ENCODE measurements at regions not wholly inside any gene's neighbourhood (a gene's known extent, or its start where the extent isn't known, plus 50 kb on each side); places are given as distances from the start of the nearest gene placed in this dataset.

DNA sequence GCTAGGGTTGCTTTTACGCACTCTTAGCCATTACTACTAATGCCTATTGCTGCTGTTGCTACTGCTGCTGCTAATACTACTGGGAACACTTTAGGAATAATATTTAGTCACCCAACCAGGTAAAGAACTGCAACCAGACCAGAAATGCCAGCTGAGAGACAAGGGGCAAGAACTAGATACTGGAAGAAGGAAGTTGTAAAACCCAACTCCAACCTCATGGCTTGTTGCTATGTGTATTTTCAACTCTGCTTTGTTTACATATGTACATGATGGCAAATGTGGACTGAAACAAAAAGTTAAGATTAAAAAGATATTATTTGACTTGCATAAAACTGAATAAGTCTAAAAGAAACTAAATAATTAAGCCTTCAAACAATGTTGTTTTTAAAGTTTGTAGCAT lies 177.7 kb downstream of the GNAT3 start:
- Histone ChIP-seq H2AFZ (no peak overlapping the region), H3K4me1 (ENCODE audit: insufficient read depth) (no peaks in the 10 kb centered on the region), H3K4me2 (no peak overlapping the region), H3F3A (replicated peaks; ENCODE audit: low read depth) (no peaks in the 10 kb centered on the region), H3K4me3 (no peak overlapping the region), H3K79me2 (replicated peaks; ENCODE audit: insufficient read depth) (no peaks in the 10 kb centered on the region), H3K27me3 (ENCODE audit: insufficient read depth) (no peaks in the 10 kb centered on the region), H3K36me3 (ENCODE audit: insufficient read depth) (no peaks in the 10 kb centered on the region), H3K27ac (ENCODE audit: low read depth) (no peak overlapping the region), H4K20me1 (replicated peaks; ENCODE audit: insufficient read depth) (no peaks in the 10 kb centered on the region), H3K9me2 (ENCODE audit: insufficient read depth) (no peaks in the 10 kb centered on the region)
- ATAC-seq, result no peak
- H3K4me1 Mint-ChIP-seq, result no peaks in the 10 kb centered on the region; the same call in 2 of the 3 replicates
- DNase-seq (ENCODE audit: low spot score), result no peak
- no peaks in the 10 kb centered on the region for H3K9me3 Mint-ChIP-seq
- no peaks in the 10 kb centered on the region for H3K27me3 Mint-ChIP-seq (ENCODE audit: insufficient read depth, low read depth, poor library complexity)
- no peak for TF ChIP-seq CREB1 (CRISPR knock-in tag; IDR thresholded peaks at IDR 0.05; ENCODE audit: low read depth)
- TF ChIP-seq, protein P1, sequence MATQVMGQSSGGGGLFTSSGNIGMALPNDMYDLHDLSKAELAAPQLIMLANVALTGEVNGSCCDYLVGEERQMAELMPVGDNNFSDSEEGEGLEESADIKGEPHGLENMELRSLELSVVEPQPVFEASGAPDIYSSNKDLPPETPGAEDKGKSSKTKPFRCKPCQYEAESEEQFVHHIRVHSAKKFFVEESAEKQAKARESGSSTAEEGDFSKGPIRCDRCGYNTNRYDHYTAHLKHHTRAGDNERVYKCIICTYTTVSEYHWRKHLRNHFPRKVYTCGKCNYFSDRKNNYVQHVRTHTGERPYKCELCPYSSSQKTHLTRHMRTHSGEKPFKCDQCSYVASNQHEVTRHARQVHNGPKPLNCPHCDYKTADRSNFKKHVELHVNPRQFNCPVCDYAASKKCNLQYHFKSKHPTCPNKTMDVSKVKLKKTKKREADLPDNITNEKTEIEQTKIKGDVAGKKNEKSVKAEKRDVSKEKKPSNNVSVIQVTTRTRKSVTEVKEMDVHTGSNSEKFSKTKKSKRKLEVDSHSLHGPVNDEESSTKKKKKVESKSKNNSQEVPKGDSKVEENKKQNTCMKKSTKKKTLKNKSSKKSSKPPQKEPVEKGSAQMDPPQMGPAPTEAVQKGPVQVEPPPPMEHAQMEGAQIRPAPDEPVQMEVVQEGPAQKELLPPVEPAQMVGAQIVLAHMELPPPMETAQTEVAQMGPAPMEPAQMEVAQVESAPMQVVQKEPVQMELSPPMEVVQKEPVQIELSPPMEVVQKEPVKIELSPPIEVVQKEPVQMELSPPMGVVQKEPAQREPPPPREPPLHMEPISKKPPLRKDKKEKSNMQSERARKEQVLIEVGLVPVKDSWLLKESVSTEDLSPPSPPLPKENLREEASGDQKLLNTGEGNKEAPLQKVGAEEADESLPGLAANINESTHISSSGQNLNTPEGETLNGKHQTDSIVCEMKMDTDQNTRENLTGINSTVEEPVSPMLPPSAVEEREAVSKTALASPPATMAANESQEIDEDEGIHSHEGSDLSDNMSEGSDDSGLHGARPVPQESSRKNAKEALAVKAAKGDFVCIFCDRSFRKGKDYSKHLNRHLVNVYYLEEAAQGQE (IDR thresholded peaks at IDR 0.05; ENCODE audit: unreplicated experiment), result no peak
- no peak for TF ChIP-seq POLR2AphosphoS5 (IDR thresholded peaks at IDR 0.05; ENCODE audit: low read depth)
- TF ChIP-seq, protein P2, sequence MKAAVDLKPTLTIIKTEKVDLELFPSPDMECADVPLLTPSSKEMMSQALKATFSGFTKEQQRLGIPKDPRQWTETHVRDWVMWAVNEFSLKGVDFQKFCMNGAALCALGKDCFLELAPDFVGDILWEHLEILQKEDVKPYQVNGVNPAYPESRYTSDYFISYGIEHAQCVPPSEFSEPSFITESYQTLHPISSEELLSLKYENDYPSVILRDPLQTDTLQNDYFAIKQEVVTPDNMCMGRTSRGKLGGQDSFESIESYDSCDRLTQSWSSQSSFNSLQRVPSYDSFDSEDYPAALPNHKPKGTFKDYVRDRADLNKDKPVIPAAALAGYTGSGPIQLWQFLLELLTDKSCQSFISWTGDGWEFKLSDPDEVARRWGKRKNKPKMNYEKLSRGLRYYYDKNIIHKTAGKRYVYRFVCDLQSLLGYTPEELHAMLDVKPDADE (IDR thresholded peaks at IDR 0.05), result no peak
- TF ChIP-seq EZH2 (IDR thresholded peaks at IDR 0.05; ENCODE audit: low read depth, unreplicated experiment), result no peak
- TF ChIP-seq, protein P3, sequence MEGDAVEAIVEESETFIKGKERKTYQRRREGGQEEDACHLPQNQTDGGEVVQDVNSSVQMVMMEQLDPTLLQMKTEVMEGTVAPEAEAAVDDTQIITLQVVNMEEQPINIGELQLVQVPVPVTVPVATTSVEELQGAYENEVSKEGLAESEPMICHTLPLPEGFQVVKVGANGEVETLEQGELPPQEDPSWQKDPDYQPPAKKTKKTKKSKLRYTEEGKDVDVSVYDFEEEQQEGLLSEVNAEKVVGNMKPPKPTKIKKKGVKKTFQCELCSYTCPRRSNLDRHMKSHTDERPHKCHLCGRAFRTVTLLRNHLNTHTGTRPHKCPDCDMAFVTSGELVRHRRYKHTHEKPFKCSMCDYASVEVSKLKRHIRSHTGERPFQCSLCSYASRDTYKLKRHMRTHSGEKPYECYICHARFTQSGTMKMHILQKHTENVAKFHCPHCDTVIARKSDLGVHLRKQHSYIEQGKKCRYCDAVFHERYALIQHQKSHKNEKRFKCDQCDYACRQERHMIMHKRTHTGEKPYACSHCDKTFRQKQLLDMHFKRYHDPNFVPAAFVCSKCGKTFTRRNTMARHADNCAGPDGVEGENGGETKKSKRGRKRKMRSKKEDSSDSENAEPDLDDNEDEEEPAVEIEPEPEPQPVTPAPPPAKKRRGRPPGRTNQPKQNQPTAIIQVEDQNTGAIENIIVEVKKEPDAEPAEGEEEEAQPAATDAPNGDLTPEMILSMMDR (conservative IDR thresholded peaks at IDR 0.05; ENCODE audit: low read depth in 2 of 2), result no peak
- TF ChIP-seq ZNF331 (CRISPR knock-in tag; IDR thresholded peaks at IDR 0.05; ENCODE audit: low read depth), result no peak
- no peak for TF ChIP-seq JUNB (IDR thresholded peaks at IDR 0.05; ENCODE audit: unreplicated experiment)
- TF ChIP-seq, protein P4, sequence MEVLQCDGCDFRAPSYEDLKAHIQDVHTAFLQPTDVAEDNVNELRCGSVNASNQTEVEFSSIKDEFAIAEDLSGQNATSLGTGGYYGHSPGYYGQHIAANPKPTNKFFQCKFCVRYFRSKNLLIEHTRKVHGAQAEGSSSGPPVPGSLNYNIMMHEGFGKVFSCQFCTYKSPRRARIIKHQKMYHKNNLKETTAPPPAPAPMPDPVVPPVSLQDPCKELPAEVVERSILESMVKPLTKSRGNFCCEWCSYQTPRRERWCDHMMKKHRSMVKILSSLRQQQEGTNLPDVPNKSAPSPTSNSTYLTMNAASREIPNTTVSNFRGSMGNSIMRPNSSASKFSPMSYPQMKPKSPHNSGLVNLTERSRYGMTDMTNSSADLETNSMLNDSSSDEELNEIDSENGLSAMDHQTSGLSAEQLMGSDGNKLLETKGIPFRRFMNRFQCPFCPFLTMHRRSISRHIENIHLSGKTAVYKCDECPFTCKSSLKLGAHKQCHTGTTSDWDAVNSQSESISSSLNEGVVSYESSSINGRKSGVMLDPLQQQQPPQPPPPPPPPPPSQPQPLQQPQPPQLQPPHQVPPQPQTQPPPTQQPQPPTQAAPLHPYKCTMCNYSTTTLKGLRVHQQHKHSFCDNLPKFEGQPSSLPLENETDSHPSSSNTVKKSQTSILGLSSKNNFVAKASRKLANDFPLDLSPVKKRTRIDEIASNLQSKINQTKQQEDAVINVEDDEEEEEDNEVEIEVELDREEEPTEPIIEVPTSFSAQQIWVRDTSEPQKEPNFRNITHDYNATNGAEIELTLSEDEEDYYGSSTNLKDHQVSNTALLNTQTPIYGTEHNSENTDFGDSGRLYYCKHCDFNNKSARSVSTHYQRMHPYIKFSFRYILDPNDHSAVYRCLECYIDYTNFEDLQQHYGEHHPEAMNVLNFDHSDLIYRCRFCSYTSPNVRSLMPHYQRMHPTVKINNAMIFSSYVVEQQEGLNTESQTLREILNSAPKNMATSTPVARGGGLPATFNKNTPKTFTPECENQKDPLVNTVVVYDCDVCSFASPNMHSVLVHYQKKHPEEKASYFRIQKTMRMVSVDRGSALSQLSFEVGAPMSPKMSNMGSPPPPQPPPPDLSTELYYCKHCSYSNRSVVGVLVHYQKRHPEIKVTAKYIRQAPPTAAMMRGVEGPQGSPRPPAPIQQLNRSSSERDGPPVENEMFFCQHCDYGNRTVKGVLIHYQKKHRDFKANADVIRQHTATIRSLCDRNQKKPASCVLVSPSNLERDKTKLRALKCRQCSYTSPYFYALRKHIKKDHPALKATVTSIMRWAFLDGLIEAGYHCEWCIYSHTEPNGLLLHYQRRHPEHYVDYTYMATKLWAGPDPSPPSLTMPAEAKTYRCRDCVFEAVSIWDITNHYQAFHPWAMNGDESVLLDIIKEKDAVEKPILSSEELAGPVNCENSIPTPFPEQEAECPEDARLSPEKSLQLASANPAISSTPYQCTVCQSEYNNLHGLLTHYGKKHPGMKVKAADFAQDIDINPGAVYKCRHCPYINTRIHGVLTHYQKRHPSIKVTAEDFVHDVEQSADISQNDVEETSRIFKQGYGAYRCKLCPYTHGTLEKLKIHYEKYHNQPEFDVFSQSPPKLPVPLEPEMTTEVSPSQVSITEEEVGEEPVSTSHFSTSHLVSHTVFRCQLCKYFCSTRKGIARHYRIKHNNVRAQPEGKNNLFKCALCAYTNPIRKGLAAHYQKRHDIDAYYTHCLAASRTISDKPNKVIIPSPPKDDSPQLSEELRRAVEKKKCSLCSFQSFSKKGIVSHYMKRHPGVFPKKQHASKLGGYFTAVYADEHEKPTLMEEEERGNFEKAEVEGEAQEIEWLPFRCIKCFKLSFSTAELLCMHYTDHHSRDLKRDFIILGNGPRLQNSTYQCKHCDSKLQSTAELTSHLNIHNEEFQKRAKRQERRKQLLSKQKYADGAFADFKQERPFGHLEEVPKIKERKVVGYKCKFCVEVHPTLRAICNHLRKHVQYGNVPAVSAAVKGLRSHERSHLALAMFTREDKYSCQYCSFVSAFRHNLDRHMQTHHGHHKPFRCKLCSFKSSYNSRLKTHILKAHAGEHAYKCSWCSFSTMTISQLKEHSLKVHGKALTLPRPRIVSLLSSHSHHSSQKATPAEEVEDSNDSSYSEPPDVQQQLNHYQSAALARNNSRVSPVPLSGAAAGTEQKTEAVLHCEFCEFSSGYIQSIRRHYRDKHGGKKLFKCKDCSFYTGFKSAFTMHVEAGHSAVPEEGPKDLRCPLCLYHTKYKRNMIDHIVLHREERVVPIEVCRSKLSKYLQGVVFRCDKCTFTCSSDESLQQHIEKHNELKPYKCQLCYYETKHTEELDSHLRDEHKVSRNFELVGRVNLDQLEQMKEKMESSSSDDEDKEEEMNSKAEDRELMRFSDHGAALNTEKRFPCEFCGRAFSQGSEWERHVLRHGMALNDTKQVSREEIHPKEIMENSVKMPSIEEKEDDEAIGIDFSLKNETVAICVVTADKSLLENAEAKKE (CRISPR knock-in tag; IDR thresholded peaks at IDR 0.05), result no peak
- TF ChIP-seq STAT1 (IDR thresholded peaks at IDR 0.05; ENCODE audit: unreplicated experiment), result no peak
- TF ChIP-seq ZNF114 (CRISPR knock-in tag; IDR thresholded peaks at IDR 0.05), result no peak
- TF ChIP-seq NANOG (IDR thresholded peaks at IDR 0.05; ENCODE audit: borderline replicate concordance), result no peak
- TF ChIP-seq EZH2phosphoT487 (IDR thresholded peaks at IDR 0.05; ENCODE audit: unreplicated experiment), result no peak
- H3K36me3 Mint-ChIP-seq (ENCODE audit: low read depth), result no peaks in the 10 kb centered on the region
- H3K4me3 Mint-ChIP-seq, result no peak overlapping the region
- no peak overlapping the region for H3K27ac Mint-ChIP-seq

Measured in GM23338 (cell line).